ENCODE measurements at regions not wholly inside any gene's neighbourhood (a gene's known extent, or its start where the extent isn't known, plus 50 kb on each side); places are given as distances from the start of the nearest gene placed in this dataset.
"Not testable (repeated sequence)": the region's sequence is repeated elsewhere in the genome, so short reads cannot be mapped to it uniquely, and the experiment has no call there.

DNA sequence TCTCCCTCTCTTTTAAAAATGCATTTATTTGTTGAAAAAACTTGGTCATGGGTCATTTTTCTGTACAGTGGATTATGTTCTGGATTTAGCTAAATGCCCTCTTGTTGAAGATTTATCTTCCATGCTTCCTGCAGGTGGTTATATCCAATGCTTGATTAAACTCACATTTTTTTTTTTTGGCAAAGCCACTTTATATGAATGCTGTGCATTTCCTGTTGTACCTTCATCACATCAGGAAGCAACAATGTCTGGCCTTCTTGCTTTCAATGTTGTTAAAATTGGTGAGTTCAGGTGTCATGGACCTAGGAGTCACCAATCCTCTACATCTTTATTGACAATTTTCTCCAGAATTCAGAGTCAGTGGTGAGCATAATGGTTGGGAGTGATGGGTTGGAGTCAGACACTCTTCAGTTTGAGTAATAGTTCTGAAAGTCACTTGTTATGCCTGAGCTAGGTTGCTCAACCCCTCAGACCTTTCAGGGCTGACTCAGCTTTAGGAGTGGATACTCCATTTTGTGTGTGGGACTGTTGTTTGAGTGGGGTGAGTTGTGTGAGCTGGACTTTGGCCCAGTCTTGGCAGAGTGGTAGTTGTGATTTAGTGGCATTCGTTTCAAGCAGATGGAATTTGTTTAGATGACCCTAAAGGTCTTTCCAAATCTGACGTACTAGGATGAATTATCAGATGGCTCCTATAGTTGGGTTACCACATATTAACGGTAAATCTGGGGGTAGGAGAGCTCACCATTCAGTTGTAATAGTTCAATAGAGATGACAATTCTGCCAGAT, 213.5 kb upstream of the ZNF32 start:
- no peak for DNase-seq

DNA sequence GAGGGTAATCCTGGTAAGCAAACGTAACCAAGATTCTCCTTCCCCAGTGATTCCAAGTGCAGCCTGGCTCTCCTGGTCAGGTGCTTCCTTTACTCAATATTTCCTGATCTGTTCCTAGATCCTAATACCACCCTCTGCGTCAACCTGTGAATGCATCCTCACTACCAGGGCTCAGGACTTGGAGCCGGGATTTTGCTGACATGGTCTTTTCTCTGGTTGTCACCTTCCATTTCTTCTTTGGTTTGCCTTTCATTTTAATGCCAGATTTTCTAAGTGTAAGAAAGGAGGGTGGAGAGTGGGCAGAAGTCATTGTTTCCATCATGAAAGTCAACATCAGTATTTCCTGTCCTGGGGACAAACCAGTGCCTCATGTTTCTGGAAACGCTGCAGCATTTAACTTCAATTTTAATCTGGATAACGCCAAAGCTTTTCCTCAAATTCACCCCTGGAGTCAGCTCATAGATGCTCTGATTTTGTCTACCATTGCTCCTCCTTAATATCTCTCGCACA, 210.4 kb upstream of the ZNF32 start:
- DNase-seq, result no peak

DNA sequence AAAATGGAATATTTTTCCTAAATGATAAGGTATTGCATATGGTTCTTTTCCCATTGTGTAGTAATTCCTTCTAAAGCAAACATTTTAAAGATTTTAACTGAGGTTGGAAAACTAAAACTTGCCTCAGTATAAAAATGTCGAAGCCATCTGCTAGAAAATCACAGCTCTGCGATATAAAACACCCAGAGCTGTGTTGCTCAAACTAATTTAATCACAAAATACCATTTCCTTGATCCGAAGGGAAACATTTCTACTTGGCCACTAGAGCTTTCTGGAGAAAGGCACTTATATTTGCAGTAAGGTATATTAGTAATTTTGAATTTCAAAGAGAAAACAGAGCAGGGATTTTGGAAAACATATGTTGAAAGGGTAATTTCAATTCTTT, 209.2 kb upstream of the ZNF32 start:
- DNase-seq, result no peak

DNA sequence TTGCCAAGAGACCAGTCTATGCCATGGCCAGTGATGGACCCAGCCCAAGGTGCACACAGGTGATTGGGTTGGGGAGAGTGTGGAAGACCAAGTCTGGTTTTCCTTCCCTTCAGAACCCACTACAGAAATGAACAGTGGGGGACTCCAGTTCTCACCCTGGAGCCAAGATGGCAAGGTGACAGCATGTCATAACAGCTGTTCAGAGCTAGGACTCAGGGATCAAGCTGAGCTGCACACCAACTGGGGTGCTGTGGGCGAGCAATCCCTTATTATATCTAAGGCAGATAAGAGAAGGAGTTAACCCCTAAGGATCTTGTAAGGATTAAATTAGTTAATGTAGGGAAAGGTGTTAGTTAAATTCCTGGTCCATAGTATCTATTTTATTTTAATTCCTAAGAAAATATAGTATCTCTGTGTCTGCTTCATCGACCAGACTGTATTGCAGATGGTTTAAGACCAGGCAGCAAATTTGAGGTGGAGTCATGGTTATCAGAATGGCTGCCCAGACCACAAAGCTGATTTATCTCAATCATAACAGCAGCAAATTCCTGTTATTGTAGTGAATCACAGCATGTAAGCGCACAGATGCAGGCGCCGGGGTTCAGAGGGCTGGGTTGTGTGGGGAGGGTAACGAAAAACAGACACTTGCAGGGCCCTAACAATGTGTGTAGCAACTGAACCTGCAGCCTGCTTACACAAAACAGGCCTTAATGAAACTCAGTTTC, 208.7 kb upstream of the ZNF32 start:
- no peak for DNase-seq

DNA sequence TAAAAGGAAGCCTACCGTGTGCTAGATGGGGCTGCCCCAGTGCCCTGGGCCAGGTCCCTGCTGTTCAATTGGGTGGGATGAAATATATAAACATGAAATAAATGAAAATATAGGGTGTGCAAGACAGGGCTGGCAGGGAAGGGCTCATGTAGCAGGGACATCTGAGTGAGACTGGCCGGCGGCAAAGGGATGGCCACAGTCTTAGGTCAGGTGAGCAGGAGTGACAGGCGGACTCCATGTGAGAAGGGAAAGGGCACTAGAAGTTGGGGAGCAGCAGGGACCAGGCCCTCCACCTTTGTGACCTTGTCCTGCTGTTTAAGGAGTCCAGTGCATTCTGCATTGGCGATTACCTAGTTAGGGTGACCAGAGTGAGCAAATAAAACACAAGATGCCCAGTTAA, 207.6 kb upstream of the ZNF32 start:
- DNase-seq, result no peak

DNA sequence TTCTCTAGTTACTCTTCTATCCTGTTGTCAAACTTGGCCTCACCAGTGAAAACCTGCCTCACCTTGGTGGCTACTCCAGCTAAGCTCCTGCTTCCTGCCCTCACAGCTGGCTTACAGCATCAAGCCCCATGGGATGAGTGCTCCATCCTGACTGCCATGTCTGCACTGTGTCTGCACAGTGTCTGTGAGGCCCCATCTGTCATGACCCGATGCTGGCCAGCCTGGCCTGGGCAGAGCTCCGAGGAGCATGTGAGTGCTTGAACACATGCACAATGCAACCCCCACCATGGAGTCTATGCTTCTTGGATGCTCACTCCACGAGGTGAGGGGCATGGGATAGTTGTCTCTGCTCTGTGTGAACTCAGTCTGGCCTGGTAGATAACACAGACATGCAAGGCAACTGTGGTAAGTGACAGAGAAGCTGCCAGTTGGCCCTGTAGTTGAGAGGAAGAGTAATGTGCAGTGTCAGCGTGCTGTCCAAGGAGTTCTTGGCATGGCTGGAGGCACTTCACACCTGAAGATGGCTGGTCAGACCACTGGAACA, 207.1 kb upstream of the ZNF32 start:
- no peak for DNase-seq

DNA sequence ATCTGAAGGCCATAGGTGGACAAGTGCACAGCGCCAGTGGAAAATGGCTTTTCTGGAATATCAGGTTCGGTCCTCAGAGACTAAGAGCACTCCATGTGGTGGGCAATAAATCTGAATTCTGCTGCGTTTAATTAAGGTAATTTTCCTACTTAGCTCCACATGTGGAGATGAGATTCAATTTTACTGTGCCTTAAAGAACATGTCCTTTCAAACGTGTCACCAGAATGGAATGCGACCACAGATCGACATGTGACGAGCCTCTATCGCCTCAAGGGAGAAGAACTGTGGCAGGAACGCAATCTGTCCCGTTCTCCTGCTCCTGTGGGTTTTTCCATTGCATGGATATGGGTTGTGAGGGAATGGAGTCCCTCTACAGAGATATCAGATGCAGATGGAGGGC, 205.3 kb upstream of the ZNF32 start:
- no peak for DNase-seq

DNA sequence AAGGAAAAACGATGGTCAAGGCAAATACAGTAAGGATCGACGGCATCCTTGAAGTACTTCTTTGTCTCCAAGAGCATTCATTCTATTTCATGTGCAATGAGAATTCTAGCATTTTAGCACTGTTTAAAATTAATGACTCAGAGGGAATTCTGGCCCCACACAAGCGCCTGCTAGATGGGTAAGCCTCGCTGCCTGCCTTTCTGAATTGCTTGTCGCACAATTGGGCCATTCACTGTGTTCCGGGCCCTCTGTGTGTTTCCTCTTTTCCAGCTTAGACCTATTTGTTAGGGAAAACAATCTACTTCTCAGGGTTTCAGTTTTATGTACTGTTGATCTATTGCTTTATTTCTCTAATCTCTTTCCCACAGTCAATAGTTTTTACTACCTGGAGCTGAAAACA, 204.7 kb upstream of the ZNF32 start:
- no peak for DNase-seq

DNA sequence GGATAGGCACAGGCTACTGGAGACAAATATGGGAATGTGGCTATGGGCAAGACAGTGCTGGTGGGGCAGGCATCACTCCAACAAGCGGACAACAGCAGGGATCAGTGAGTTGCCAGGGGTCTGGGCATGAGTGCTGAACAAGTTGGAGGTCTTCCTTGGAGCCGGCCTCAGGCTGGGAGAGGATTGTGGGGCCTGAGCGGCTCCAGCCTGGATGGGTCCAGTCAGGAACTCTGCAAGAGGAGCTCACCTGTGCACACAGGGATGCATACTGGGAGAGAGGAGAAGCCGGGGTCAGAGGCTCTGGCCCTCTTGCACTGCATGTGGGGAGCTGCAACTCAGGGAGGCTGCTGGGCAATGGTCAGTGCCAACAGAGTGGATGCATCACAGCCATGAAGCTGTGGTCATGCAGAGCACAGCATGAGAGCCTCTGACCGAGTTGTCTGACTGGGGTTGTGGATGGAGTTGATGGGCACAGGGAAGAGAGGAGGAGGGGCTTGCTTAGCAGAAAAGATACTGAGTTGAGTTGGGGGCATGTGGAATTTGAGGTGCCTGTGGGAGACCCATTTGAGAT, 204.0 kb upstream of the ZNF32 start:
- no peak for DNase-seq

DNA sequence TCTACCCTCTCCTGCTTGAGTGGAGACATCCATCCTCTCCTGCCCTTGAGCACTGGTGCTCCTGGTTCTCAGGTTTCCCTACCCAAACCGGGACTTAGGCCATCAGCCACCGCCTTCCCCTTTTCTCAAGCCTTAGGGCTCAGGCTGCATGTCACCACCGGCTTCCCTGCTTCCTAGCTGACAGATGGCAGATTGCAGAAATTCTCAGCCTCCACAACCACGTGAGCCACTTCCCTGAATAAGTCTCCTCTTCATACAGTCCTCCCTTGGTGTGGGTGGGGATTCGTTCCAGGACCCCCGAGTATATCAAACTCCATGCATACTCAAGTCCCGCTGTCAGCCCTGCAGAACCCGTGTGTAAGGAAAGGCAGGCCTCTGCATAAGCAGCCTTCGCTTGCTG, 203.5 kb upstream of the ZNF32 start:
- no peak for DNase-seq

DNA sequence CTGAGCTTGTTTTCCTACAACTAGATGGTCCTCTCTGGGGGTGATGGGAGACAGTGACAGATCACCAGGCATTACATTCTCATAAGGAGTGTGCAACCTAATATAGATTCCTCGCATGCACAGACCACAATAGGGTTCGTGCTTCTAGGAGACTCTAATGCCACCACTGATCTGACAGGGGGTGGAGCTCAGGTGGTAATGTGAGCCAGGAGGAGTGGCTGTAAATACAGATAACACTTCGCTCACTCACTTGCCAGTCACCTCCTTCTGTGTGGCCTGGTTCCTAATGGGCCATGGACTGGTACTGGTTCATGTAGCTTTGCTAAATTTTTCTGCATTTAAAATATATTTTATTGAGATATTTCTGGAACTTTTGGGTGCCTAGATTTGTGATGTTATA, 202.3 kb upstream of the ZNF32 start:
- DNase-seq, result no peak

DNA sequence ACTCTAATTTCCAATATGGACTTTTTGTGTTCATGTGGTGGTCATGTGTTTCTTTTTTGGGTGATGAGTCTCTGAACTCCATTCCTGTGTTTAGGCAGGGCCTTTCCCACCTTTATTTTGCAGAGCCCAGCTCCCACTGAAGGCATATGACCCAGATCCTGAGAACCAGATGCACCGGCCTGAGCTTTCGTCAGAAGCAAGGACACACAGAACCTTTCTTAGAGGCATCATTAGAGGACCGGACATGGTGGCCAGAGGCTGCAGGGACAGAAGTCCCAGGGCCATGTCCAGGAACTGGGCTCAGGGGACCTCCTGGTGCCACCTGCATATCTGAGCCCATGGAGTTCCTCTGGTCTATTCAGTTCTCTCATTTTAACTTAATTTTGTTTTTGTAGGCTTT, 200.9 kb upstream of the ZNF32 start:
- no peak for DNase-seq

DNA sequence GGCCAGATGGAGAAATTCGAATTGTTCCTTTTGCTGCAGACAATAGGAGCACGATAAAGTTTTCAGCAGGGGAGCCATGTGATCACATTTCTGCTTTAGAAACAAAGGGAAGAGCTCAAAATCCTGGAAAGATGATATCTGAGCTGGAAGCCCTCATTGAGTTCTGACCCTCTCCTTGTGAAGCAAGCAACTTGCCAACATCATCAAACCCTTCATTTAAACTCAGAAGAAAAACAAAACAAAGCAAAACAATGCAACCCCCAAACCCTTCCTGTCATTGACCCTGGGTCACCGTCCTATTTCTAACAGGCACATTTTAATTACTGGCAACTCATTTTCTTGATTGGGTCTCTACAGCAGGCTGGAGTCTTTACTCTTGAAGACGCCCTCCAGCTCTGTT, 198.3 kb upstream of the ZNF32 start:
- DNase-seq, result no peak

DNA sequence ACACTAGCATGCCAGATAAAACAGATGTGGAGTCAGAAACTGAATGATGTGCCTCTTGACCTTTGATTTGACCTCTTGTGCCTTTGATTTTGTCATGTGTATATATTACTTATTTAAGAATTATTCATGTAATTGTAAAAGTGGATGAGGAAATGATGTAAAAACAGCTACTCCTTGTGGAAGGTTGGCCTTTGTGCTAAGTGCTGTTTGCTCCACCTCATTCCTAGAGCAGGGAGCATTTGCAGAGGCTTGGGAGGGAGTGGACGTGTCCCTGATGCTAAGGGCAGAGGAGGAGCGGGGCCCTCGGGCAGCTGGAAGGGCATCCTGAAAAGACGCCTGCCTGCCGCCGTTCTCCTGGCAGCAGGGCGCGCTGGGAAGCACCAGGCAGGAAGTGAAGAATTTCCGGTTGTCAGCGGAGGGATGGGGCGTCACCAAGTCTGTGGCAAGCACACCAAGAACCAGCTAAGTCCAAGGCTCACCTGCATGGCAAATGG, 197.6 kb upstream of the ZNF32 start:
- no peak for DNase-seq

DNA sequence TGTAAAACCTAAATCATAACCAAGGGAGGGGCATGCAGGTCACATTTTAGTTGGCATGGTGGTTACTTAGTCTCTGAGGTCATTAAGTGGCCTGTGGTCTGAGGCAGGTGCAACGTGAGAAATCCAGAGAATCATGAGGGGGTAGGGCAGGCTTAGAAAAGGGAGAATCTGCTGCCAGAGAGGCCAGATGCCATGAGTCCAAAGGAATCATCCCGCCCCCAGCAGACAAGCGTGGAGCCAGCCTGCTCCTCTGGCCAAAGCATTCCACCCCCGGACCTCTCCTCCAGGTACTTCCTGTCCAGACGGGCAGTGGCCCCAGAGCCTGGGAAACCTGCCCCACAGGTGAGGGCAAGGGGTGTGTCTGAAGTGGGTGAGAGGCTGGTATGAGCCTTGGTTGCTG, 196.4 kb upstream of the ZNF32 start:
- no peak for DNase-seq

DNA sequence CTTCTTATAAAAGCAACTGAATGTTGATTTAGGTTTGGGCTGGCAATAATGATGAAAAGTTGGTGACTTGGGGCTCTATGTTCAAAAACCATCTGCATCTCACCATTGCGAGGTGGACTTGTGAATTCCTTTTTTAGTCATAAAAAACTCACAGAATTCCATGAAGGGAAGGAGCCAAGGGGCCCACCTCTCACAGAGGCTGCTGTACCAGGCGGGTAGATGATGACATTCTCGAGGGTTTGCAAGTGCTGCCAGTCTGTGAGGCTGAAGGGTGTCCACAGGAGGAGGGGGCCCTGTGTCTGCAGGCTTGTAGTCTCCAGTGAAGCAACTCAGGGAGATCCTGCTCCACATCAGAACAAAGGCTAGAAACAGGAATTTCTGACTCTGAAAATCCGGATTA, 195.5 kb upstream of the ZNF32 start:
- no peak for DNase-seq

DNA sequence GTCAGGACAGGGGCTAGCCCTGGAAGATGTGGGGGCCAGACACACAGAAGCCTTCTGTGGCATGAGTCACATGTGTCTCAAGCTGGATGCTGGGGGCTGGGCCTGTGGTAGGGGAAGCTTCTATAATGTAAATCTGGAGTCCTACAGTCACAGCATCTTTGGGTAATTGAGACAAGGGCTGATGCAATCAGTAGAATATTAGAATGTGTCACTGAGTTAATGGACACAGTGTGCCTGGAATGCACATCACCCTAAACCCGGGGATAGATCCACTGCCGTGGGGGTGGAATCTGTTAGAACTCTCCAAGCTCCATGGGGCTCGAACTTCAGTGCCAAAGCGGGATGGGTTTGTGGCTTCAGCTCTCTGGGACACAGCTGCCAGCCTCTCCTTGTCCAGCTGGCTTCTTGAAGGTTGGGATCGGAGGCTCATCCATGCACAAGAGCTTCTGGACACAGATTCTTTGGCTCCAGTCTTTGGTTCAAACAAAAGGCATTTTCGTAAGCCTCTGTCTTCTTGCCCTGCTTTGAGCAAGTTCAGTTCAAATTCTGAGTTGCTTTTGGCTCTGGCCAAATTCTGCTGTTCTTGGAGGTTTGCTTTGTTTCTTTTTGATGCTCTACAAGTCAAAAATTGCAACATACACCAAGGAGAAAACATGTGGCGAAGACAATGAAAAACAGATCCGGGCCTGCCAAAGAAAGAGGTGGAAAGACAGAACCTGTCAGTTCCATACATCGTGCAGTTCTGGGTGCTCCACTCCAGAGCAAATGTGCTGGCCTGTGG, 194.8 kb upstream of the ZNF32 start:
- no peak for DNase-seq

DNA sequence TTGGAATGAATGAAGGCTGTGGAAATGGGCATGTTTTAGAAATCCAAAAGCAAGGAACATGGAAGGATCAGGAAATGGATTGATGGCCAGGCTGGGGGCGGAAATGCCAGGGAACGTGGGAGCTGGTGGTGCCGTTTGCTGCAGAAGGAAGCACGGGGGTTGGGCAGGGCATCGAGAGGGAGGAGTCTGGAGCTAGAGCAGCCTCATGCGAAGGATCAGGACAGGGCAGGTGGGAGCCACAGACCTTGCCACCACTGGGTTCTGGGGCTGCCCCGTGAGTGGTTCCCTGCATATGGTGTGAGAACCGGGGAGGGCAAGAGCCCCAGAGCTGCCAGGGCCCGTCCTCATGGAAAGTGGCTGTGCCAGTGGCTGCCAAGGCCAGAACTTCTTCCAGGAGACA, 193.8 kb upstream of the ZNF32 start:
- DNase-seq, result no peak

DNA sequence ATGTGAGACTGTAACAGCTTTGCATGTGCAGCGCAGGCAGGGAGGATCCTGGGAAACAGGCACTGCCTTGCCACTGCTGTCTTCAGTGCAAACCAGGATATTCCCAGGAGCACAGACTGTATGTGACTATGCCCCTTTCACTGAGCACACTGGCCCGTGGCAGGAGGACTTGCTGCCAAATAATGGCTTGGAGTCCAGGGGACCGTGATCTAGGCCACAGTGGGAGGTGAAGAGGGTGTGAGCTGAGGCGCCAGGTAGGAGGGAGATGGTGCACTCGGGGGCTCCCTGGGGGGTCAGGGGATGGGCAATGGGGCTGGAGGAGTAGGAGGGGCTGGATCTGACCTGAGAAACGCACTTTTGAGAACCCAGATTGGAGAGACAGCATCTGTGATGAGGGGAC, 193.4 kb upstream of the ZNF32 start:
- DNase-seq, result no peak

DNA sequence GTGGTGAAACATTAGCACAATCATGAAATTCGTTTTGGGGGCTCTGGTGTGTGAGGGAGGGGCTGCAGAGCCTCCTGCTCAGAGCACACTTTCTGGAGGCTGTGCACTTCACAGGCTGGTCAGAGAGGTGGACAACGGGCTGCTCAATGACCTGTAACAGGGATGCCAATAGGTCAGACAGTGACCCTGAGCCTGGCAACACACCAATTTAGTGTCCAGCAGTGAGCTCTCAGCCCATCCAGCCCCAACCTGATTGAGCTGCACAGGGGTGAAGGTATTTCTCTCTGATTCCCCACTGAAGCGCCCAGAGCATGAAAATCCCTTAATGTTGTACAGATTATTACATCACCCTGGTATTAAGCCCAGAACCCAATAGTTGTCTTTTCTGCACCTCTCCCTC, 191.3 kb upstream of the ZNF32 start:
- no peak for DNase-seq

DNA sequence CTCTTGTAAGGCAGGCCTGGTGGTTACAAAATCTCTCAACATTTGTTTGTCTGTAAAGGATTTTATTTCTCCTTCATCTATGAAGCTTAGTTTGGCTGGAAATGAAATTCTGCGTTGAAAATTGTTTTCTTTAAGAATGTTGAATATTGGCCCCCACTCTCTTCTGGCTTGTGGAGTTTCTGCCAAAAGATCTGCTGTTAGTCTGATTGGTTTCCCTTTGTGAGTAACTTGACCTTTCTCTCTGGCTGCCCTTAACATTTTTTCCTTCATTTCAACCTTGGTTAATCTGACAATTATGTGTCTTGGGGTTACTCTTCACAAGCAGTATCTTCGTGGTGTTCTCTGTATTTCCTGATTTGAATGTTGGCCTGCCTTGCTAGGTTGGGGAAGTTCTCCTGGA, 186.1 kb upstream of the ZNF32 start:
- DNase-seq, result not testable (repeated sequence)

DNA sequence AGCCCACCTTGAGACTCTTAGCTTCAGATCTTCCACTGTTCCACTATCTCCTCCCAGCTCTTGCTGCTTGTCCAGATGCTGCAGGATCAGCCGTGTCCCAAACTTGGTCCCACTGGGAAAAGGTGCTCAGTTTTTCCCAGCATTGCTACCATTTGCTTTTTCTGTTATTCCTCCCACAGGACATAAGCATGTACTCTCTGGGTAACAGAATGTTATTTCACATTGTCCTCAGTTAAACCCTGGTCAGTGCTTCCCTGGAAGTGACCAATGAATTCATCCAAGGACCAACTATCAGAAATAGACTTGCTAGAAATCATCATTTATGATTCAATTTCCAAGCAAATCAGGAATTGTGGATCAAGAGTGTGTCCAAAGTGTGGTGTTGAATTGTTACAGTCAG, 179.2 kb upstream of the ZNF32 start:
- no peak for DNase-seq

DNA sequence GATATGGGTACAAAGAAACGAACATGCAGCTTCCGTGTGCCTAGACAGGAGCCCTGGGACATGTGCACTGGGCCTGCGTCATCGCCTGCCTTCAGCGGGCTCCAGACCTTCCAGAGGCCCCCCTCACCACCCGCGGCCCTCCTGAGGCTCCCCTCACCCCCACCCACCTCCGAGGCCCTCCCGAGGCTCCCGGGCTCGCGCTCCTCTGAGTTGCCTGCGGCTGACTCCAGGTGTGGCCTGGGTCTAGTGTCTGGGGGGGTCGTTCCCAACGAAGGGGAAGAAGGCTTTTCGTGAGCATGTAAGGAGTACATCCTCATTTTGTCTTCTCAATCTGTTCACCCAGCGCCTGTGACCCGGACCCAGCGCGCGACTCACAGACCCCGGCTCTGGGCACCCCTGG, 177.3 kb upstream of the ZNF32 start:
- DNase-seq, result no peak

All from NCI-H526 treated with DMSO at 0.1 percent for 48 hours (cell line).